NCI-H2227 (cell line): ENCODE measurements at regions not wholly inside any gene's neighbourhood (a gene's known extent, or its start where the extent isn't known, plus 50 kb on each side); places are given as distances from the start of the nearest gene placed in this dataset.

Experiments used
- DNase-seq: peaks from one replicate; lab custom pipeline; 2025; ENCODE audit not compliant: unreplicated experiment; lab: John Stamatoyannopoulos, UW

- DNase-seq, result no peak
These were observed 516.7 kb downstream of the KCNJ3 start for GRCh38 chr2:155215037-155215707.

- DNase-seq, result no peak
These were observed 511.4 kb downstream of the KCNJ3 start for GRCh38 chr2:155209696-155210450.

- DNase-seq, result no peak
These were observed 504.7 kb downstream of the KCNJ3 start for GRCh38 chr2:155203178-155203577.

GRCh38 chr2:155200753-155201152 lies 502.3 kb downstream of the KCNJ3 start:
- DNase-seq, result no peak

- no peak for DNase-seq
These were observed 491.8 kb downstream of the KCNJ3 start for GRCh38 chr2:155190342-155190741.

GRCh38 chr2:155178921-155179320 lies 480.4 kb downstream of the KCNJ3 start:
- no peak for DNase-seq

- DNase-seq, result no peak
These were observed 477.9 kb downstream of the KCNJ3 start for GRCh38 chr2:155176345-155176744.

GRCh38 chr2:155169317-155169716 lies 470.8 kb downstream of the KCNJ3 start:
- DNase-seq, result no peak

- DNase-seq, result no peak
These were observed 464.0 kb downstream of the KCNJ3 start for GRCh38 chr2:155162494-155162893.

GRCh38 chr2:155161314-155161713 lies 462.8 kb downstream of the KCNJ3 start:
- no peak for DNase-seq

GRCh38 chr2:155157711-155158110 lies 459.2 kb downstream of the KCNJ3 start:
- no peak for DNase-seq

- no peak for DNase-seq
These were observed 458.6 kb downstream of the KCNJ3 start for GRCh38 chr2:155157065-155157464.

- DNase-seq, result no peak
These were observed 453.4 kb downstream of the KCNJ3 start for GRCh38 chr2:155151945-155152344.

GRCh38 chr2:155151472-155151871 lies 453.0 kb downstream of the KCNJ3 start:
- no peak for DNase-seq

GRCh38 chr2:155145758-155146229 lies 447.3 kb downstream of the KCNJ3 start:
- DNase-seq, result peak; percentile 96

GRCh38 chr2:155141418-155141817 lies 442.9 kb downstream of the KCNJ3 start:
- no peak for DNase-seq

GRCh38 chr2:155125585-155126230 lies 427.2 kb downstream of the KCNJ3 start:
- no peak for DNase-seq

- DNase-seq, result no peak
These were observed 417.4 kb downstream of the KCNJ3 start for GRCh38 chr2:155115846-155116245.

GRCh38 chr2:155111070-155111469 lies 412.6 kb downstream of the KCNJ3 start:
- DNase-seq, result no peak

- DNase-seq, result no peak
These were observed 411.0 kb downstream of the KCNJ3 start for GRCh38 chr2:155109527-155109926.

GRCh38 chr2:155100261-155100660 lies 401.8 kb downstream of the KCNJ3 start:
- no peak for DNase-seq

- peak; percentile 8 for DNase-seq
These were observed 401.3 kb downstream of the KCNJ3 start for GRCh38 chr2:155099784-155100183.
